Right ventricle myocardium superior (tissue), 1 donor: ENCODE measurements at regions not wholly inside any gene's neighbourhood (a gene's known extent, or its start where the extent isn't known, plus 50 kb on each side); places are given as distances from the start of the nearest gene placed in this dataset.
A peak's percentile ranks its signal among the peaks of the same experiment; 100 is the strongest.

Source experiments
- ATAC-seq: fragments of 200-7000 bp; cut with Tn5 transposase; one replicate; pipeline ENCODE4 v1.9.1; 2020; ENCODE audit warnings: mild to moderate bottlenecking; ENCODE audit not compliant: poor library complexity
- DNase-seq: peaks from one replicate; pipeline ENCODE4 v3.0.0-alpha.2; 2020
- intact Hi-C: fragments of 100-400 bp; cut with DNase I; formaldehyde crosslinking; loops from one replicate; pipeline ENCODE4 v1.11.2; 2022
- donor health status: DM: no; HTN: yes; CAD: no; lungs with severe emphysema.

DNA sequence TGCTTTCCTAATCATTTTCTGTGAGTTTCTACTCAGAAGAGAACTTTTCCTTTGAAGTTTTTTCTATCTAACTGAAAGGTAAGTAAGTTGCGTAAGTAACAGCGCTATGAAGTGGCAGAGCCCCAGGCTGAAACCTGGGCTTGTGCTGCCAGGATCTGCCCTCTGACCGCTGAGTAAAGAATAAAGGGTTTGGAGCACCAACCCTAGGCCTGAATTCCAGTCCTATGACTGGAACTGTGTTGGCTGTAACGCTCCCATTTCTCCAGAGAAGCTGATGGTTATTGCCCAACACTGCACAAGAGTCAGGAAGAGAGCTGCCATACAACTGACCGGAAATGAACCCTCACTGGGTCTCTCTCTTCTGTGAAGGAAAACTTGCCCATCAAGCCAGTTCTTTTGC, 87.0 kb downstream of the FOXB1 start:
- no peak for DNase-seq
- ATAC-seq: peak; percentile 48
- intact Hi-C loops: no loop called here

GRCh38 chr15:60091911-60092310, 87.8 kb downstream of the FOXB1 start:
- DNase-seq (no peak), ATAC-seq (no peak)
- intact Hi-C loops: no loop called here

- intact Hi-C loops: no loop called here
- no peak for DNase-seq
- ATAC-seq: no peak
These were observed 89.4 kb downstream of the FOXB1 start for GRCh38 chr15:60093273-60094067.

GRCh38 chr15:60095711-60096110, 91.6 kb downstream of the FOXB1 start:
- intact Hi-C loops: no loop called here
- ATAC-seq (no peak), DNase-seq (no peak)

DNA sequence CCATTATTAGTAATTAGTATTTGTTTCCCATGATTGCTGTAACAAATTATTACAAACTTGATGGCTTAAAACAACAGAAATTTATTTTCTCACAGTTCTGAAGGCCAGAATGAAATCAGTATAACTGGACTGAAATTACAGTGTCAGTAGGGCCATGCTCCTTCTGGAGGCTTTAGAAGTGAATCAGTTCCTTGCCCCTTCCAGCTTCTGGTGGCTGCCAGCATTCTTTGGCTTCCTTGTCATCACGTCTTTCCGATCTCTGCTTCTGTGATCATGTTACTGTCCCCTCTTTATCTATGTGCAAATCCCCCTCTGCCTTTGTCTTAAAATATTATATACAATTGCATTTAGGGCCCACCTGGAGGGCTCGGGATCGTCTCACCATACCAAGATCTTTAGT, 92.0 kb downstream of the FOXB1 start:
- ATAC-seq (no peak), DNase-seq (no peak)
- intact Hi-C loops: no loop called here

DNA sequence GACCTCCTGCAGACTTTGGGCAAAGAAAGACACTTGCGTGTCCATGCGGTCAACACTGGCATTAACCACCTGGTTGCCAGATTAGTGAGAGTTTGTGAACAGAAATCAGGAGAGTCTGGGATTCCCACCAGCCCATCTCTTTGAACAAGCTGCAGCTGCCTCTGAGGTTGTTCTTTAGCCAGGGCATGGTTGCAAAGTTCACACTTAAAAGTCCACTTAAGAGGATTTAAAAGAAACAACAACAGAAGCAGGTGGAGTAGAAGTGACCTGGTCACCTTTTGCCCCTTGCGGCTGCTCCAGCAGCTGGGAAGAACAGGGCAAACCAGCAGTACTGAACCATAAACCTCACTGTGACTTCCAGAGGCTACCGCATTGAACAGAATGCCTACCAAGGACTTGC, 97.3 kb downstream of the FOXB1 start:
- DNase-seq (no peak), ATAC-seq (no peak)
- intact Hi-C loops: no loop called here

- ATAC-seq (no peak), DNase-seq (no peak)
- intact Hi-C loops: no loop called here
These were observed 98.6 kb downstream of the FOXB1 start for GRCh38 chr15:60102748-60103147.

- intact Hi-C loops: no loop called here
- ATAC-seq (no peak), DNase-seq (no peak)
These were observed 106.8 kb downstream of the FOXB1 start for GRCh38 chr15:60110909-60111308.

- ATAC-seq: no peak
- intact Hi-C loops: no loop called here
- DNase-seq: no peak
These were observed 111.7 kb downstream of the FOXB1 start for GRCh38 chr15:60115579-60116380.

DNA sequence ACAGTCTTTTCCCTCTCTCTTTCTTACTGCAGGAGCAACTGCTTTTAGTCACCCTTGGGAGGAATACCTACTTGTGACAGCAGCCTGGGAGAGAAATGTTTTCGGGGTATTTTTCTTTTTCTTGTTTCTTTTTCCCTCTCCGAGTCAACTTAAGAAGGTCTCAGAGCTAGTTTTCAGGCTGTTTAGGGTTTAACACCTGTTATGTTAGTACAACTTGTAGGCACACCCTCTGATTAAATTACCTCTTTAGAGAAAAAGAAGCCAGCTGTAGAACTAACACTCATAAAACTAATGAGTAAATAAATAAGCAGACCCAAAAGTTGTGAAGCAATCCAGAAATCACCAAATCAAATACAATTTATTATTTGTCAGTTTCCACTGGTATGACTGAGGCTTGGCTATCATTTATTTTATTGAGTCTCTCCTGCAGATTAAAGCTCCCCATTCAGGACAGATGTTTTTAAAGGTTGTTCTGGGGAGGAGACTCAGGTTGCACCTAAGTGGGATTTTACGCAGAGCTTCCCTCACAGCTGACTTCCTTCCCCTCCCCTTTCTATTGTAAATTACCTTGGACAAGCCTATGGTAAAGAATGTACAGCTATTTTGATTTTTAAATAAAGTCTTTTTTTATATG, 112.5 kb downstream of the FOXB1 start:
- no peak for DNase-seq
- ATAC-seq: no peak
- intact Hi-C loops: no loop called here

GRCh38 chr15:60118146-60118545, 114.0 kb downstream of the FOXB1 start:
- no peak for ATAC-seq
- DNase-seq: no peak
- intact Hi-C loops: no loop called here

GRCh38 chr15:60118626-60119025, 114.5 kb downstream of the FOXB1 start:
- DNase-seq: no peak
- intact Hi-C loops: no loop called here

DNA sequence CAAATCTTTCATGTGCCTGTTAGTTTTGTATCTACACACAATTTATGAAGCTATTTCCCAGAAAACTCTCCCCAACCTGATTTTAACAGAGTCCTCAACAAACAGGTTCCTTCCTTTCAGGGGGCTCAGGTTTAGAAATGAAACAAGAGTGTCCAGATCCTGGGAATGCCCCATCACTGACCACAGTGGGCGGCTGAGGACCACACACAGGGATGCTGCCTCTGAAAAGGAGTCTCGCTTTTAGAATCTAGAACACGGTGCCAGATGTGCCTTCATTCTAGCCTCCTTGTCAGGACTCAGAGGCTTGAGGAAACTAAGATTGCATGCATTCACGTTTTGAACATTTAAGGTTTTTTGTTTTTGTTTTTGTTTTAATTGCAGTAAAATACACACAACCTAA, 115.0 kb downstream of the FOXB1 start:
- DNase-seq (no peak), ATAC-seq (no peak)
- intact Hi-C loops: no loop called here

More at GRCh38 chr15:60118626-60119025, 114.5 kb downstream of the FOXB1 start:
- ATAC-seq: no peak

GRCh38 chr15:60120100-60120499, 116.0 kb downstream of the FOXB1 start:
- intact Hi-C loops: no loop called here
- DNase-seq: no peak
- ATAC-seq: no peak

DNA sequence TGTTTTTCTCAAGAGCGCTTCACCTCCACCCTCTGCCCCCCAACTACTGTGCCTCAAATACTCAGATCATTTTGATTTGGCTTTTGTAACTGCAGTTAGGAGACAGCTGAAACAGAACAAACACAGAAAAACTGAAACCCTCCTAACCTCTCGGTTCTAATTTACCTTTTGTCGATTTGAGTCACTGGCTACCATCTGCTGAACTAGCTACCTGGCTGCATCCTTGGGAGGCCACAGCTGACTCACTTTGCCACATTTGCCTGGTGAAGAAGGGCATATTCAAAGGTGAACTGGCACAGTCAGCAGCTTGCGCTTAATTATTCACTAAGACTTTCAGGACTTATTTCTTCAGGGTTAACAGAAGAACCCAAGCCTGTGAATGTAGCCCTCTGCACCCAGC, 117.7 kb downstream of the FOXB1 start:
- intact Hi-C loops: no loop called here

DNA sequence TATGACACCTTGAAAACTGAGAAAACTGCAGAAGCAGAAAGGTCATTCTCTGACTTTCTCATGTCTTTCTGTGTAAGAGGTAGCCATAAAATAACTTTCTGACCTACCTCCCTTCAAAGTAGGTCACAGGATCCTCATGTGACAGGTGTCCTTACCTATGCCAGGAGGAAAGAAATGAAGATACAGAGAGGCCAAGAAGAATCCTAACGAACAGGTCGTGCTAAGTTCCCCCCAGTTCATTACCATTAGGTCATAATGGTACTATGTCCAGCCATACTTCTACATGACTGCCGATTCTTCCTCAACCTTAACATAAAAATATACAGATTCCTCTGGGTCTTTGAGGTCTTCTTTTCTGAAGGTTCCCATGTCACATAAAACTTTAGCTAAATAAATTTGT, 118.6 kb downstream of the FOXB1 start:
- ATAC-seq: no peak
- DNase-seq: no peak
- intact Hi-C loops: no loop called here

More for the DNA sequence above, 117.7 kb downstream of the FOXB1 start:
- ATAC-seq (no peak), DNase-seq (no peak)

GRCh38 chr15:60124460-60125070, 120.5 kb downstream of the FOXB1 start:
- intact Hi-C loops: no loop called here
- ATAC-seq: no peak
- DNase-seq: no peak

- no peak for DNase-seq
- ATAC-seq: no peak
- intact Hi-C loops: no loop called here
These were observed 121.2 kb downstream of the FOXB1 start for GRCh38 chr15:60125334-60125733.

- DNase-seq (no peak), ATAC-seq (no peak)
- intact Hi-C loops: no loop called here
These were observed 122.1 kb downstream of the FOXB1 start for GRCh38 chr15:60126200-60126599.
